Activated CD4-positive, alpha-beta T cell treated with anti-CD3 and anti-CD28 coated beads for 24 hours (primary cell): ENCODE measurements at regions not wholly inside any gene's neighbourhood (a gene's known extent, or its start where the extent isn't known, plus 50 kb on each side); places are given as distances from the start of the nearest gene placed in this dataset.
"Not testable (repeated sequence)": the region's sequence is repeated elsewhere in the genome, so short reads cannot be mapped to it uniquely, and the experiment has no call there.

Experiments used
- DNase-seq, 2 donors: peaks; one replicate each; pipeline ENCODE4 v3.0.0-alpha.2; 2020; ENCODE audit warnings: low read depth in 2 of 2

DNA sequence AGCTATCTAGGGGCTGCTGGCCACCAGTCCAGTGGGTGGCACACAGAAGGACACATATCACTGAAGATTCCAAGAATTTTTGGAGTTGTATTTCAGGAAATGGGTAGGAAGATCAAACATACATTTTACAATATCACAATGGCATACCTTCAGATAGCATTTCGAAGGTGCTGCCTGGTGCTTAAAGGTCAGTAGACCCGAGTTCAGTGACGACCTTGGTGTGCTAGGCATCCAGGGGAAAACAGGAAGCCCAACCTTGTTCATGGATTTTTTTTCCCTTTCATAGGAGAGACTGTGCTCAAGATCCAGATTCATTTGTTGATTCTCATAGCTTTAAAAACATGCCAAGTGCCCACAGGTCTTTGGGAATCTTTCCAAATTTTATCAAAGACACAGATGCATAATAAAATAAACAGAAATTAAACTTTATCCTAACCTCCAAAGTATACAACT is 51.0 kb upstream of the RCBTB2 start:
- DNase-seq: no peak

DNA sequence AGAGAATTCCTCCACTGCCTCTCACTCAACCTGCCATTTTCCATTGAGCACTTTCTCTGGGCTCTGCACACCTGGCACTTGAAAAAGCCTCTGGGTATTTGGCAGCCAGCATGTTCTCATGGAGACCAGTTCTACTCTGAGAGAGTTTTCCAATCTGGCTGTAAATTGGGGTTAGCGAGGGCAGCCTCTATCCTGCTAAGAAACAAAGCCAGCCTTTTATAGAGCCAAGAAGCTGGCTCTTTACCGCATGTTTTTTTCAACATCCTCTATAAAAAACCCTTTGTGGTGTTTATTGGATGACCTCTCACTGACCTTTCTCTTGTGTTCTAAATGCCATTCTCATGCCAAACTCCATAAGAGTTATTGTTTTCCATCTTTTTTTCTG is 52.6 kb upstream of the RCBTB2 start:
- no peak for DNase-seq

GRCh38 chr13:48586591-48587103 is 53.8 kb upstream of the RCBTB2 start:
- no peak for DNase-seq

DNA sequence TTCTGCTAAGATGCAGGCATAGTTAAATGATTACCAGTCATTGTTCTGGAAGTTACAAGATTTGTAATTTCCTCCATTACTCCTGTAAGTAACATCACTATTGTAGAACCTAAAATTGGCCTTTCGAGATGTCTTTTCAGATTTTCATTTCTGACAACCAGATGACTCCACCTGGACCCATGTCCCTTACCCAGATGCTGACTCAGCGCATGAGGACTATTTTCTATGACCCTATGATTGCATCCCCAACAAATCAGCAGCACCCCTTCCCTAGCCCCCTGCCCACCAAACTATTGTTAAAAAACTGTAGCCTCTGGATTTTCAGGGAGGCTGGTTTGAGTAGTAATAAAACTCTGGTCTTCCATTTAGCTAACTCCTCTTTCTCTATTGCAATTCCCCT is 55.2 kb upstream of the RCBTB2 start:
- DNase-seq: no peak

GRCh38 chr13:48590141-48590901 is 57.4 kb upstream of the RCBTB2 start:
- no peak for DNase-seq

GRCh38 chr13:48591124-48591872 is 58.4 kb upstream of the RCBTB2 start:
- not testable (repeated sequence) for DNase-seq

DNA sequence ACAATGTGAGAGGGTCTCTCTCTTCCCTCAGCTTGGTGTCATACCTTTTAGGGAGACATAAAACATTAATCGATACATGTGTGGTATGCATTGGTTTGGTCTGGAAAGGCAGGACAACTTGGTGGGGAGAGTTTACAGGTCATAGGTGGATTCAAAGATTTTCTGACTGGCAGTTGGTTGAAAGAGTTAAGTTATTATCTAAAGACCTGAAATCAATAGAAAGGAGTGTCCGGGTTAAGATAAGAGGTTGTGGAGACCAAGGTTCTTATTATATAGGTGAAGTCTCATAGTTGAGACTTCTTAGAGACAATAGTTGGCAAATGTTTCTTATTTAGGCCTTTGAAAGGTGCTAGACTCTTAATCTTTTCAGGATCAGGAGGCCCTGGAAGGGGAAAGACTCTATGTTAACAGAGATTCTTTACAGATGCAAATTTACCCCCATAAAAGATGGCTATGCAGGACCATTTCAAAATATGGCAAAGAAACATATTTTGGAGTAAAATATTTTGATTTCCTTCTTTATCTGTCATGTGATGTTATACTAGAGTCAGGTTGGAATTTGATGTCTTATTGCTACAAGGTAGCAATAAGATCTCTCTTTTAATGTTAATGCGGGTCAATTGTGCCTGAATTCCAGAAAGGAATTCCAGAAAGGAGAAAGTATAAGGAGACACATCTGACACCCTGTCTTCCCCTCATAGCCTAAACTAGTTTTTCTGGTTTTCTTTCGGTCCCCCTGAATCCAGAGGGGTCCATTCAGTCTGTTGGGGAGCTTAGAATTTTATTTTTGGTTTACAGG is 59.2 kb upstream of the RCBTB2 start:
- no peak for DNase-seq

DNA sequence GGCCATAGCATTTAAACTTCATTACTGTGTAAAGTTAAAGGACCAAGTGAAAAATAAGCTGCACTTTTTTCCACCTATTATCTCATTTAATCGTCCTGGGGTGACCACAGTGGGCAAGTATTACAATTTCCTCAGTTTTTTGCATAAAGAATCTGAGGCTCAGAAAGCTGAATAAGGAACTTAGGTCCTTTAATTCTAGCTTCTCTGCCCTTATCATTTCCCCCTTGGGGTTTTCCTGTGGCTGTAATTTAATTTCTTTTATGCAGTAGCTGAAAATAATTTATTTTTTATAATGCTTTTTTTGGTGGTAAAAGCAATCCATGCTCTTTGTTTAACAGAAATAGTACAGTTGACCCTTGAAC is 59.8 kb upstream of the RCBTB2 start:
- DNase-seq: no peak

DNA sequence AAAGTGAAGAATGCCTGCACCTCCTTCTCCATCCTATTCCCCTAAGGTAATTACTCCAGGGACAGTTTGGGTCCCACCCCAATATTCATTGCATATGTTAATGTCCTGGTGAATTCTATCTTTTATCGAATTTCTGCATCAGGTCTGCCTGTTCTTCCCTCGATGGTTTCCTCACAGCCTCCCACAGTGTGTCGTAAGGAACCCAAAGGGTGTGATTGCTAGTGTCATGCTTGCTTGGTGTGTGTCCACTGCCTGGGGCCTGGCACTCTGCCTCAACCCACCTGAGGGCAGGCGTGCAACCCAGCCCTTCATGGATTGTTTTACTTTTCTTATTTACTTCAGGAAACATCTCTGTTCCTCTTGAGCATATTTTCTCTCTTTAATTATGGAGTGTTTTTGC is 60.2 kb upstream of the CYSLTR2 start:
- DNase-seq: no peak

- no peak for DNase-seq
These were observed 59.5 kb upstream of the CYSLTR2 start for GRCh38 chr13:48594096-48594815.

- peak; percentile 10 to 20 for DNase-seq
These were observed 58.0 kb upstream of the CYSLTR2 start for GRCh38 chr13:48595431-48596429.

DNA sequence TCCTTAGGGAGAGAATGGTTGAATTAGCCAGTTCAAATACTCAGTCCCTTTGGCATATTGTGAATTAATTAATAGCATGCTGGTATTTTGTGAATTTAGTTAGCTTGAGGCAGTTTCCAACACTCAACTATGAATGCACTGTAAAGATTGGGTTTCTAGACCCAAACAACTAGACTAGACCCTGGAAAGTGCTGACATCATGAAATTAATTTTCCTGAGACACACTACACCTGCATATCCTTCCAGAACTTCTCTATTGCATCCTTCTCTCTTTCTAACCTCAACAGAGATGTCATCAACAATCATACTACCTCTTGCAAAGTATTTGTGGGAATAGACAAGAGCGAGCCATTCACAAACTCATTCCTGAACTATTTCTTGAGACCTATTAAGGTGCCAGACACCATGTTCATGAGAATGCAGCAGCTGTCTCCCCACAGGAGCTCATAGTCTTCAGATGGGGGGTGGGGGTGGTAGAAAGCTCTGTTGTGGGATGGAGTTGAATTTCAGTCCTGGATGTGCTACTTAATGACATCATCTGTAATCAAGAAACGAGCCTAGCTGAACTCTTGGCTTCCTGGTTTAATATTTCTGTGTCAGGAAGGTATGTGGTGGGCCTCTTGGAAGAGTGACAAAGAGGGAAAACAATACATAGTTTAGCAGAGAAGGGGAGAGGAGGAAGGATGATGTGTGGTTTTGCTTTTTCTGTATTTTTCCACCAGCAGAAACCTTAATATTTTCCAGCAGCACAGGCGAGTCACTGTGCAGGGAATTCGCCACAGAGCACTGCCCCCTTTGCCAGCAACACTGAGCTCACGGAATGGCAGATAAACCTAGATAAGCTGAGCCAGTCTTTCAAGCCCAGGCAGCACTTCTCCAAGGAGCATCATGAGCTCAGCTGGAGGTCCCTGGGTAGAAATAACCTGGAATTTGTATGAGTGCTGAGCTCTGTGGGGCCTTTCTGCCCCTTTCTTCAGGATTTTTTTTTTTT is 53.1 kb upstream of the CYSLTR2 start:
- no peak for DNase-seq

GRCh38 chr13:48602296-48603016 is 51.3 kb upstream of the CYSLTR2 start:
- DNase-seq: no peak

GRCh38 chr13:48603375-48603774 is 50.4 kb upstream of the CYSLTR2 start:
- no peak for DNase-seq
